CD4-positive, alpha-beta T cell treated with Interferon alpha-2 for 1 hour (primary cell): ENCODE measurements at regions not wholly inside any gene's neighbourhood (a gene's known extent, or its start where the extent isn't known, plus 50 kb on each side); places are given as distances from the start of the nearest gene placed in this dataset.
"Not testable (repeated sequence)": the region's sequence is repeated elsewhere in the genome, so short reads cannot be mapped to it uniquely, and the experiment has no call there.

Experiments used
- DNase-seq, 2 donors: peaks; one replicate each; pipeline ENCODE4 v3.0.0-alpha.2; 2020 to 2022

- no peak for DNase-seq
Observed at GRCh38 chr3:27554706-27555105, 70.5 kb upstream of the SLC4A7 start.

- DNase-seq, result no peak
Observed at GRCh38 chr3:27553886-27554540, 69.8 kb upstream of the SLC4A7 start.

- DNase-seq, result not testable (repeated sequence)
Observed at GRCh38 chr3:27552708-27553107, 68.5 kb upstream of the SLC4A7 start.

GRCh38 chr3:27551413-27551812 lies 67.2 kb upstream of the SLC4A7 start:
- DNase-seq, result not testable (repeated sequence)

- DNase-seq, result no peak
Observed at GRCh38 chr3:27545061-27545460, 60.9 kb upstream of the SLC4A7 start.

GRCh38 chr3:27544372-27544865 lies 60.2 kb upstream of the SLC4A7 start:
- no peak for DNase-seq

GRCh38 chr3:27542476-27542875 lies 58.3 kb upstream of the SLC4A7 start:
- DNase-seq, result no peak

- peak in 1 of 2 donors; percentile 4 for DNase-seq
Observed at GRCh38 chr3:27540231-27540630, 56.0 kb upstream of the SLC4A7 start.

GRCh38 chr3:27536491-27536890 lies 52.3 kb upstream of the SLC4A7 start:
- DNase-seq, result no peak

- DNase-seq, result no peak
Observed at GRCh38 chr3:27535809-27536392, 51.7 kb upstream of the SLC4A7 start.

- DNase-seq, result peak; percentile 22 to 60
Observed at GRCh38 chr3:27533718-27534573, 49.8 kb upstream of the SLC4A7 start.
